Activated CD4-positive, CD25-positive, alpha-beta regulatory T cell (primary cell): ENCODE measurements at regions not wholly inside any gene's neighbourhood (a gene's known extent, or its start where the extent isn't known, plus 50 kb on each side); places are given as distances from the start of the nearest gene placed in this dataset.
A peak's percentile ranks its signal among the peaks of the same experiment; 100 is the strongest.

Experiments used
- DNase-seq, 4 experiments: peaks; one replicate each; lab custom pipeline; 2025; lab: John Stamatoyannopoulos, UW

DNA sequence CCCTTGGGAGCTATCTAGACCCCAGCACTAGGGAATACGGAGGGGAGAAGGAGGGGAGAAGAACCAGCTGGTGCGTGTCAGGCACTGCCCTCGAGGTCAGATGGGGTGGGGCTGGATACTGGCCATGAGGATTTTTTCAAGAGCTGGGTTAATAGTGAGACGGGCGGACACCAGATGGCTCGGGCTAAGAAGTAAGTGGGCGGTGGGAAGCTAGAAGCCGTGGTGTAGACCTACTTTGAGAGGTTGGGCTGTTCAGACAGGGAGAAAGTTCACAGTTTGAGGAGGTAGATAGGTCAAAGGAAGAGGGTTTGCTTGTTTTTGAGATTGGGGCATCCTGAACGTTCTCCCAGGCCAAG is 303.8 kb downstream of the SEC14L1 start:
- no peak for DNase-seq

GRCh38 chr17:77444984-77445759 is 304.4 kb downstream of the SEC14L1 start:
- peak; percentile 43 to 77 (median 61) for DNase-seq

DNA sequence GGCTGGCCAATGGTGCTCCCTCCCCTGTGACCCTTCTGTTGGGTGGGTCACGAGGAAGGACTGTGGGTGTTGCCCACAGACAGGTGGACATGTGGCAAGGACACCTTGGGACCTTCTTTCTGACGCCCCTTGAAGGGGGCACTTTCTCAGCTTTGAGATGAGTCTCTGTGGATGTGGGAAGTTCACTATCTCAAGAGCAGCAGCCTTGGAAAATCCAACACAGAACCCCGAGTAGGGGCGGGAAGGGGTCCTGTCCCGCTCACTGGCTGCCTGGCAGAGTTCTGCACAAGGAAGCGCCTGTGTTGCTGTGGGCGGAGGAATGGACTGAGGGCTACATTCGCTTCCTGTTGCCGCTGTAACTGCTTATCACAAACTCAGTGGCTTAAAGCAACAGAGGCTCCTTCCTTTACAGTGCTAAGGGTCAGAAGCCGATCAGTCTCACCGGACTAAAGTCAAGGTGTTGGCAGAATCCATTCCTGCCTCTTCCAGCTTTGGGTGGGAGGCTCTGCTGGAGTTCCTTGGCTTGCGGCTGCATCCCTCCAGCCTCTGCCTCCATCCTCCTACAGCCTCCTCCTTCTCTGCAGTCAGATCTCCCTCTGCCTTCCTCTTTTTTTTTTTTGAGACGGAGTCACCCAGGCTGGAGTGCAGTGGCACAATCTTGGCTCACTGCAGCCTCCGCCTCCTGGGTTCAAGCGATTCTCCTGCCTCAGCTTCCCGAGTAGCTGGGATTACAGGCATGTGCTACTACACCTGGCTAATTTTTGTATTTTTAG is 305.2 kb downstream of the SEC14L1 start:
- peak in 3 of 4 experiments; percentile 27 to 58 (median 38) for DNase-seq

DNA sequence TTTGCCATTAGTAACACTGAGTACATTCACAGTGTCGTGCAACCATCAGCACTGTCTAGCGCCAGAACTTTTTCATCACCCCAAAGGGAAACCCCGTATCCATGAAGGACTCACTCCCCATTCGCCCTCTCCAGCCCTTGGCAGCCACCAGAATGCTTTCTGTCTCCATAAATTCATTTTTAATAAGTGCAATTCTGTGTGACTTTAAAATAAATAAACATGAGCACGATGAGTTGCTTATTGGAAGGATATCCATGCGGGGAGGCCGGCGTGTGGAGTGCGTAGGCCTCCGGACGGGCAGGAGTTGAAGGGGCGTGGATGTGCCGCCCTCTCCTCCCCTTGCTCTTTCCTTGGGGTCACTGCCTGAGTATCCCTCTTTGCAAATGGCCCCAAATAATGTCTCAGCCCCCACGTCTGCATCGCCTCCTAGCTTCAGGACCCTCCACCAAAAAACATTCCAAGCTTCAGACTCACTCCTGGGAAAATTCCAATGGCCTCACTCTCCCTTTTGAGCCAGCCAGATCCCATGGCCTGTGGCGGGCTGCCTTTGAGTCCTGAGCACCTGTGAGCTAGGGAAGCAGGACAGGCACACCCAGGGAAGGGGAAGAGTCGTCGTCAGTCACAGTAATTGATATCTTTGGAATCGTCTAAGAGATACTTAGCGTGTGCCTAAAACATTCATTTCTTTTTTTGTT is 306.3 kb downstream of the SEC14L1 start:
- DNase-seq: no peak

DNA sequence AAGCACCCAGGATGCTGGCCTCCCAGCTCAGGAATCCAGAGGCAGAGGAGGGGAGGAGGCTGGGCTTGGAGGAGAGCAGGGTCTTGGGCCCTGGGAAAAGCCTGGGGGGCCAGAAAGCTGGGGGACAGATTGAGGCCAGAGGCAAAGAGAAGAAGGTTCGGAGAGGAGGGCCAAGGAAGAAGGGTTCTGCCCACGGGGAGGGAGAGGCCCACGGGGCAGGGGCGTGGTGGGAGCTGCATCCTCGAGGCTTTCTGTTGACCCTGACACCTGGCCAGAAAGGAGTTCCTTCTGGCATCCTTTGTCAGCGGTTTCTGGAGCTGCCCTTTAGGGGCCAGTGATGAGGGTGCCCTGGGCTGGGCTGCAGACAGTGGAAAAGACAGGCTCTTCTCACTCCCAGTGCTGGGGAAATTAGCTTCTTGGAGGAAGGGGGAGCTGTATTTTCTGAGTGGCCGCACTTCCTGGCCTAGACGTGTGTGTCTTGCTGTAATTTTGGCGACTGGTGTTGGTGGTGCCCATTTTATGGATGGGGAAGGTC is 308.7 kb downstream of the SEC14L1 start:
- DNase-seq: no peak

- DNase-seq: peak in 2 of 4 experiments; percentile 28 to 53
These were observed 309.4 kb downstream of the SEC14L1 start for GRCh38 chr17:77449908-77450741.

GRCh38 chr17:77450742-77451244 is 310.0 kb downstream of the SEC14L1 start:
- DNase-seq: no peak

DNA sequence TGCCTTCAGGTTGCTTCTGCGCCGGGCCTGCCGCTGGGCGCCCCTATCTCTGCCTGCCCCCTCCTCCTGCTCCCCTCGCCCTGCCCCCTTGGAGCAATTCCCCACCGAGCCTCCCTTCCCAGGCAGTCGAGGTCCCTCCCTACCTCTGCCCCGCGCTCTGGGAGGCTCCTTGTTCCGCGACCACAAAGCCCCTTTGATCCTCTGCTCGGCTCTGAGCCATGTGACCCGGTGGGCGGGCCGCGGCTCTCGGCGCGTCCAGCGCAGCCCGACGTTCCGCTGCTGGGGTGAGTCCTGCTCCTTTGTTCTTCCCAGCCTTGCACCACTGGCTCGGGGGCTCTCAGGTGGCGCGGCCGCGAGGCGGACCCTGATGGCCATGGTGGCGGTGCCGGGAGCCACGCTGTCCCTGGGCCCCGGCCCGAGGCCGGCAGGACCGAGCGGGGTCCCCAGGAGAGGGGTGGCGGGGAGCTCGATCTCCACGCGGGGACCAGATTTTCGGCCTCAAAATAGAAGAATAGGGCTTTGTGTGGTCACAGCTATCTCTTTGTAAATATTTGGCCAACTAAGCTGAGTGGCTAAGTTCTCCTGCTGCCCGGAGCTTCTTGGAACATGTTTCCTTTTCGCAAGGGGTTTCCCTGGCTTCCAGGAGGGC is 310.6 kb downstream of the SEC14L1 start:
- DNase-seq: peak in 3 of 4 experiments; percentile 48 to 53 (median 51)

GRCh38 chr17:77451894-77452852 is 311.4 kb downstream of the SEC14L1 start:
- DNase-seq: no peak

GRCh38 chr17:77453613-77454241 is 313.0 kb downstream of the SEC14L1 start:
- peak in 1 of 4 experiments; percentile 36 for DNase-seq

DNA sequence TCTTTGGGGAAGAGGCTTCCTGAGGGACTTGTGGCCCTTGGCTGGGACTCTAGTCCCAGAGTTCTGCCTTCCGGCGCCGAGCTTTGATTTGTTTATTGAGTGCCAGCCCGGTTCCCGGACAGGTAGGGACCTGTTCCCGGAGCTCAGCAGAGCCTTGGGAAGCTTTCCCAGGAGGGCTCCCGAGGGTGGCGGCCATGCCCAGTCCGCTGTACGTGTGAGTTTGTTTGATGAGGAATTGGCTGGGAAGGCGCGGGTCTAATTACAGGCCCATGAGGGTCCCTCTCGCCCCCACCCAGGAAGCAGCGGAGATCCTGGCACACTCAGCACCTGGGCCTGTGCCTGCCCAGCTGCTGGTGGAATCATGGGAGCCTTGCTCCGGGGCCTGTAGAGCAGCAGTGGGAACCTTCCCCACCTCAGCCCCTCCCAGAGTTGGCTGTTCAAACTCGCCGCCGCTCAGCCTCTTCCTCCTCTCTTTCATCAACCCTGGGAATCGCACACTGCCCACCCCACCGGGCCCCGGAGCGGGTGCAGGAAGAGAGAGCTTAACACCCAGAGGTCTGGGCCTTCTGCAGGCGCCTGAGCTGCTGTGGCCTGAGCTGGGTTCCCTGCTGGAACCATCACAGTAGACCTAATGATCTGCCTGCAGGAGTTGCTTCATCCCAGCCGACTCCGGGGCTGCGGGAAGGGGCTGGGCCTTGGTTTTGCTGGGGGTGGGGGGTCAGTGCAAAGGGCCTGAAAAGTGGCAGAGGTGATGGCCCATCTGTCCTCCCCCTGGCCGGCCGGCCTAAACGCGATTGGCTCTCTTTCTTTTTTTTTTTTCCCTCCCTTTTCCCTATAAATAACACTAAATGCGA is 313.7 kb downstream of the SEC14L1 start:
- DNase-seq: no peak

DNA sequence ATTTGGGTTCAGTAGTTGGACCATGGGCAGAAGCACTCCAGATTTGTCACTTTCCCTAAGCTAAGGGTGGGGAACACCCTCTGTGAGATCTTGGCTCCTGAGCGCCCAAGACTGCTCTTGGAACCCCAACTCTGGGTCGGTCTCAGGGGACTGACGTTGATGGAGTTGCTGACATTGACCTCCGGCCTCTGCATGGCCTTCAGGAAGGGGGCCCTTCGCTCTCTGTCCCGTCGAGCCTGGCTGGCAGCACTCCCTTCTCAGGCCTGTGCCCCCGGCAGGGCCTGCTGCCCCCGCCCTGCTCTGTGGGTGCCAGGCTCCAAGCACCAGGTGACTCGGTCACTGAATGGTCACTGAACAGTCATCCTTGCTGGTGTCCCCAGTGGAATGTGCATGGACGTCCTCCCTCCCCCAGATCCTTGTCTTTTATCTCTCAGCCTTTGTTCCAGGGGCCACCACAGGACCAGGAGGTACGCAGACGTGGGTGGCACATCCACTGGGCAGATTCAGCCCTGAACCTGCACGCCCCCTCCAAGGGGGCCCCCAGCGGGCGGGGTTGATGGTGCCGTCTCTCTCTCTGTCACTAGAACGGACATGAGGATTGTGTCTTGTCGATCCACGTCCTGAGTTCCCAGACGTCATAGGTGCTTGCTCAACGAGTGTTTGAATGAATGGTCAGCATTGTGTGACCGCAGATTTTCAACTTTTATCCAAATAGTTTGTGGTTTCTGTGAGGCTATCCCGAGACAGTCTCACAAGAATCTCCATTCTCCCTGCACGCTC is 314.5 kb downstream of the SEC14L1 start:
- DNase-seq: no peak

DNA sequence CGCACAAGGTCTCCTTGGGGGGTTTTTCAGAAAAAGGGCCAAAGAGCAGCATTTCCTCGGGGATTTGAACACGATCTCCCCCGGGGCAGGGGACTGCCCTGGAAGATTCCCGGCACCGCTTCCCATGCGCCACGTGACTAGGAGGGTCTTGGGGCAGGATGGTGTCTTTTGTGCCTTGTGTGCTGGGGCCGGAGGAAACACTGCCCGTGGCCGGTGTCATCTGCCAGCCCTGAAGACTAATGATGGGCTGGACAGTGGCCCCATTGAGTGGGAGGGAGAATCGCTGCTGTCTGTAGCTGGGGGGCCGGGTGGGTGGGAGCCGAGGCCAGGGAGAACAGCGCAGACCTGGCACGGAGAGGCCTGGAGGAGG is 315.1 kb downstream of the SEC14L1 start:
- no peak for DNase-seq

DNA sequence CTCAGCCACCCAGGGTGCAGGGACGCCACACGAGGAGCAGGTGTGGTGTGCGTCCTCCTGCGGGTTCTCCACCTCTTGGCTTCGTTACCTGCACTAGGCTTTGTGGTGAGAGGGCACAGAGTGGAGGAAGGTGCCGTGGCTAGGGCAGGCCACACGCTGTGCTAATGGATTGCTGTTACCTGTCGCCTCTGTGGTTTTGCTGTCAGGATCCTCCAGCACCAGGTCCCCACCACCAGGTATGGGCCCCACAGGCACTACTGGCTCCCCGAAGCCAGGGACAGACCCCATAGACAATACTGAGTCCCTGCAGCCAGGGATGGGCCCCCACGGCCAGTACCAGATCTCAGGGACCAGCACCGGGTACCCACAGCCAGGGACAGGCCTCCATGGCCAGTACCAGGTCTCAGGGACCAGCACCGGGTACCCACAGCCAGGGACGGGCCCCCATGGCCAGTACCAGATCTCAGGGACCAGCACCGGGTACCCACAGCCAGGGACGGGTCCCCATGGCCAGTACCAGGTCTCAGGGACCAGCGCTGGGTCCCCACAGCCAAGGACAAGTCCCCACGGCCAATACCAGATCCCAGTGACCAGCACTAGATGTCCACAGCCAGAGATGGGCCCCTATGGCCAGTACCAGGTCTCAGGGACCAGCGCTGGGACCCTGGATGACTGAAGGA is 315.6 kb downstream of the SEC14L1 start:
- DNase-seq: no peak

GRCh38 chr17:77456951-77457548 is 316.3 kb downstream of the SEC14L1 start:
- no peak for DNase-seq

- DNase-seq: no peak
These were observed 316.9 kb downstream of the SEC14L1 start for GRCh38 chr17:77457572-77458201.
